ENCODE measurements at regions not wholly inside any gene's neighbourhood (a gene's known extent, or its start where the extent isn't known, plus 50 kb on each side); places are given as distances from the start of the nearest gene placed in this dataset.
A peak's percentile ranks its signal among the peaks of the same experiment; 100 is the strongest.

DNA sequence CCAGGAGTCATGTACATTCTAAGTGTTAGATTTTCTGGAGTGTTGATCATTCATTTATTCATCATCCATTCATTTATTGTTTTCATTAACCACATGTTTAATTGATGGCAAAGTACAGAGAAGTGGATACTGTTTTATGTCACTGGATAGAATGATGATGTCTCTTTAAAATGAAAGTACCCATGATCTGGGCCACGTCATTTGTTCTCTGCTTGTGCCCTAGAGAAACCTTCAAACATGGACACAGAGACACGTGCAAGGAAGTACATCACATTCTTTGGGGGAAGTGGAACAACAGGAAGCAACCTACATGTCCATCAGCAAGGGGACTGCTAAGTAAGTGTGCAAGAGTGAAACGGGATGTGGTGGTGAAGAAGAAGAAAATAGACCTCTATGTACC lies 75.8 kb upstream of the TSHZ2 start:
- peaks cover 0 to 10% (median 1%) of the 10 kb centered on the region in 3 donors for H3K27me3 Mint-ChIP-seq (ENCODE audit: low read depth in 3 of 3)
- H3K9me3 ChIP-seq (replicated peaks in 1 of 2; ENCODE audit: control insufficient read depth in 1 of 2, insufficient read depth in 1 of 2, low read length in 2 of 2): no peaks in the 10 kb centered on the region
- H3K27ac Mint-ChIP-seq: peak overlapping the region in 1 of 7 donors; percentile 37
- H3K27ac ChIP-seq (ENCODE audit: low read depth in 1 of 2, low read length in 2 of 2): no peak overlapping the region
- no peaks in the 10 kb centered on the region for H3K27me3 ChIP-seq (ENCODE audit: control insufficient read depth in 2 of 2, insufficient read depth in 2 of 2, low read length in 2 of 2)
- TF ChIP-seq, protein P1, sequence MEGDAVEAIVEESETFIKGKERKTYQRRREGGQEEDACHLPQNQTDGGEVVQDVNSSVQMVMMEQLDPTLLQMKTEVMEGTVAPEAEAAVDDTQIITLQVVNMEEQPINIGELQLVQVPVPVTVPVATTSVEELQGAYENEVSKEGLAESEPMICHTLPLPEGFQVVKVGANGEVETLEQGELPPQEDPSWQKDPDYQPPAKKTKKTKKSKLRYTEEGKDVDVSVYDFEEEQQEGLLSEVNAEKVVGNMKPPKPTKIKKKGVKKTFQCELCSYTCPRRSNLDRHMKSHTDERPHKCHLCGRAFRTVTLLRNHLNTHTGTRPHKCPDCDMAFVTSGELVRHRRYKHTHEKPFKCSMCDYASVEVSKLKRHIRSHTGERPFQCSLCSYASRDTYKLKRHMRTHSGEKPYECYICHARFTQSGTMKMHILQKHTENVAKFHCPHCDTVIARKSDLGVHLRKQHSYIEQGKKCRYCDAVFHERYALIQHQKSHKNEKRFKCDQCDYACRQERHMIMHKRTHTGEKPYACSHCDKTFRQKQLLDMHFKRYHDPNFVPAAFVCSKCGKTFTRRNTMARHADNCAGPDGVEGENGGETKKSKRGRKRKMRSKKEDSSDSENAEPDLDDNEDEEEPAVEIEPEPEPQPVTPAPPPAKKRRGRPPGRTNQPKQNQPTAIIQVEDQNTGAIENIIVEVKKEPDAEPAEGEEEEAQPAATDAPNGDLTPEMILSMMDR (IDR thresholded peaks at IDR 0.05): no peak
- DNase-seq: no peak
- H3K4me3 ChIP-seq (replicated peaks in 1 of 3; ENCODE audit: low read depth in 2 of 3, low read length in 3 of 3): no peak overlapping the region
- no peaks in the 10 kb centered on the region for H3K4me1 Mint-ChIP-seq
- no peaks in the 10 kb centered on the region for H3K4me1 ChIP-seq (ENCODE audit: control insufficient read depth in 1 of 2, insufficient read depth in 2 of 2, low read length in 2 of 2)
- no peak overlapping the region for H2AFZ ChIP-seq (ENCODE audit: insufficient read depth, low read depth, low read length, poor library complexity, severe bottlenecking)
- no peak overlapping the region for H3K9ac ChIP-seq (ENCODE audit: insufficient read depth, low read length, poor library complexity, severe bottlenecking)
- WGBS (ENCODE audit: insufficient coverage): 46% methylated on average over 2 of the region's 3 CpGs
- H3K4me2 ChIP-seq (replicated peaks; ENCODE audit: extremely low read depth, low read length, poor library complexity, severe bottlenecking): no peak overlapping the region
- intact Hi-C loops (cut with micrococcal nuclease): no loop called here
- no peak overlapping the region for H3K4me3 Mint-ChIP-seq
- no peaks in the 10 kb centered on the region for H4K20me1 ChIP-seq (ENCODE audit: insufficient read depth, low read length)
- no peaks in the 10 kb centered on the region for H3K36me3 ChIP-seq (replicated peaks in 1 of 2; ENCODE audit: control insufficient read depth in 1 of 2, insufficient read depth in 2 of 2, low read length in 2 of 2)
- H3K79me2 ChIP-seq (ENCODE audit: insufficient read depth, low read length): no peaks in the 10 kb centered on the region
- H3K9me3 Mint-ChIP-seq: peaks cover 0 to 7% (median 2%) of the 10 kb centered on the region in 7 donors
- H3K36me3 Mint-ChIP-seq: no peaks in the 10 kb centered on the region

DNA sequence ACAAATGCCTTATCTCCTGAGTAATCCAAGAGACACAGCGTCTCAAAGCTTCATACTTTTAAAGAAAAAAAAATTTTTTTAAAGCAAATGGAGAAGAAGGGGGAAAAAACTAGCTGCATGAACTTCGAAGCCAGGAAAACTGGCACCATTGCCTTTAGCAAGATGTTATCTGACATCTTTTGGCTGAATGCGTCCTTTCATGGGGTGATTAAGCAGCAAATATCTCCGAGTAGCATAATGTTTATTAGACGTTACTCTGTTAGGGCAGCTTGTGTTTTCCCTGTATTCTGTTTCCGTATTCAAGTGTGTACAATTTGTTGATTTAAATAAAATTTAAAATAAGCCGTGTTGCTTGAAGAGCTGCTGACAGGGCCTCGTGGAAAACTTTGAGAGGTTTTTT lies 76.5 kb upstream of the TSHZ2 start:
- Histone ChIP-seq H3K27ac (ENCODE audit: low read depth in 1 of 2, low read length in 2 of 2) (no peak overlapping the region), H3K27me3 (ENCODE audit: control insufficient read depth in 2 of 2, insufficient read depth in 2 of 2, low read length in 2 of 2) (no peaks in the 10 kb centered on the region), H3K79me2 (ENCODE audit: insufficient read depth, low read length) (no peaks in the 10 kb centered on the region), H3K9me3 (replicated peaks in 1 of 2; ENCODE audit: control insufficient read depth in 1 of 2, insufficient read depth in 1 of 2, low read length in 2 of 2) (no peaks in the 10 kb centered on the region), H3K4me1 (ENCODE audit: control insufficient read depth in 1 of 2, insufficient read depth in 2 of 2, low read length in 2 of 2) (no peaks in the 10 kb centered on the region), H3K4me3 (replicated peaks in 1 of 3; ENCODE audit: low read depth in 2 of 3, low read length in 3 of 3) (no peak overlapping the region), H4K20me1 (ENCODE audit: insufficient read depth, low read length) (no peaks in the 10 kb centered on the region), H3K9ac (ENCODE audit: insufficient read depth, low read length, poor library complexity, severe bottlenecking) (no peak overlapping the region), H3K36me3 (replicated peaks in 1 of 2; ENCODE audit: control insufficient read depth in 1 of 2, insufficient read depth in 2 of 2, low read length in 2 of 2) (no peaks in the 10 kb centered on the region), H3K4me2 (replicated peaks; ENCODE audit: extremely low read depth, low read length, poor library complexity, severe bottlenecking) (no peak overlapping the region), H2AFZ (ENCODE audit: insufficient read depth, low read depth, low read length, poor library complexity, severe bottlenecking) (no peak overlapping the region)
- Mint-ChIP-seq H3K27ac (no peak overlapping the region), H3K27me3 (ENCODE audit: low read depth in 3 of 3) (peaks cover 0 to 10% (median 1%) of the 10 kb centered on the region in 3 donors), H3K4me3 (no peak overlapping the region), H3K9me3 (peaks cover 0 to 7% (median 2%) of the 10 kb centered on the region in 7 donors), H3K36me3 (no peaks in the 10 kb centered on the region), H3K4me1 (no peaks in the 10 kb centered on the region)
- TF ChIP-seq, protein P1 (IDR thresholded peaks at IDR 0.05): no peak
- no peak for DNase-seq
- 63% methylated on average over 4 of the region's 8 CpGs for WGBS (ENCODE audit: insufficient coverage)
- intact Hi-C loops (cut with micrococcal nuclease): no loop called here

Measured in CD14-positive monocyte (primary cell).